IMR-90 (cell line): ENCODE measurements at regions not wholly inside any gene's neighbourhood (a gene's known extent, or its start where the extent isn't known, plus 50 kb on each side); places are given as distances from the start of the nearest gene placed in this dataset.

ENCODE experiments used
- ATAC-seq: fragments of 200-7000 bp; cut with Tn5 transposase; 2 replicates; pipeline ENCODE4 v1.9.1; 2020; ENCODE audit warnings: low read depth, mild to moderate bottlenecking, moderate library complexity
- BruUV-seq: library from RNA; stranded (reverse); fragments of 400-500 nt; replicated peaks from 2 replicates; lab custom pipeline; 2021; lab: Mats Ljungman, UMichigan
- CTCF ChIA-PET: fragments of 300-600 bp; formaldehyde crosslinking; extraction: SDS; loops from one replicate; lab custom pipeline; 2021; ENCODE audit warnings: antibody characterized with exemption; lab: Yijun Ruan, JAX
- POLR2A ChIA-PET: fragments of 300-600 bp; sonication (Branson Sonifier 250); formaldehyde crosslinking; loops from one replicate; lab custom pipeline; 2022; ENCODE audit warnings: antibody characterized with exemption; ENCODE audit not compliant: unreplicated experiment; lab: Charles Lee
- DNase-seq: peaks from one replicate; pipeline ENCODE4 v3.0.0; 2013
- H2AFZ ChIP-seq: replicated peaks from 2 replicates; pipeline ENCODE3; 2013; ENCODE audit warnings: low read length, mild to moderate bottlenecking; ENCODE audit not compliant: poor library complexity
- H2AK5ac ChIP-seq: 2 replicates; pipeline ENCODE4 v1.6.1; 2013; ENCODE audit warnings: low read depth, low read length, inconsistent platforms
- H2AK9ac ChIP-seq: replicated peaks from 2 replicates; pipeline ENCODE3; 2013; ENCODE audit warnings: mild to moderate bottlenecking, low read depth, low read length, moderate library complexity; ENCODE audit not compliant: poor library complexity
- H2BK120ac ChIP-seq: 2 replicates; pipeline ENCODE4 v1.6.1; 2013; ENCODE audit warnings: low read depth, low read length, inconsistent platforms
- H2BK15ac ChIP-seq: 3 replicates; pipeline ENCODE4 v1.6.1; 2013; ENCODE audit warnings: low read depth, low read length, inconsistent platforms
- H2BK20ac ChIP-seq: 2 replicates; pipeline ENCODE4 v1.6.1; 2013; ENCODE audit warnings: low read depth, mild to moderate bottlenecking, inconsistent platforms, low read length, moderate library complexity
- H2BK5ac ChIP-seq: 2 replicates; pipeline ENCODE4 v1.6.1; 2013; ENCODE audit warnings: mild to moderate bottlenecking, low read depth, low read length, inconsistent platforms; ENCODE audit not compliant: poor library complexity, severe bottlenecking
- H3K14ac ChIP-seq: replicated peaks from 2 replicates; pipeline ENCODE4 v1.6.1; 2013; ENCODE audit warnings: low read depth, low read length, inconsistent platforms
- H3K18ac ChIP-seq: 2 replicates; pipeline ENCODE4 v1.6.1; 2013; ENCODE audit warnings: low read depth, low read length, control low read depth
- H3K23ac ChIP-seq: 2 replicates; pipeline ENCODE4 v1.6.1; 2013; ENCODE audit warnings: low read depth, low read length, inconsistent platforms
- H3K27ac ChIP-seq: 2 replicates; pipeline ENCODE4 v1.5.1; 2013; ENCODE audit warnings: mild to moderate bottlenecking, control low read depth, low read length; ENCODE audit not compliant: insufficient read depth
- H3K27me3 ChIP-seq: 2 replicates; pipeline ENCODE4 v1.6.1; 2013; ENCODE audit warnings: low read length; ENCODE audit not compliant: control insufficient read depth, insufficient read depth
- H3K36me3 ChIP-seq: 2 replicates; pipeline ENCODE4 v1.6.1; 2013; ENCODE audit warnings: low read length, mixed read lengths; ENCODE audit not compliant: control insufficient read depth, insufficient read depth
- H3K4ac ChIP-seq: 2 replicates; pipeline ENCODE4 v1.6.1; 2013; ENCODE audit warnings: low read depth, low read length, inconsistent platforms
- H3K4me1 ChIP-seq: 2 replicates; pipeline ENCODE4 v1.6.1; 2013; ENCODE audit warnings: low read length, mixed read lengths; ENCODE audit not compliant: control insufficient read depth, insufficient read depth
- H3K4me2 ChIP-seq: 2 replicates; pipeline ENCODE4 v1.6.1; 2013; ENCODE audit warnings: low read depth, mild to moderate bottlenecking, control low read depth, low read length, moderate library complexity
- H3K4me3 ChIP-seq: 2 replicates; pipeline ENCODE4 v1.5.1; 2013; ENCODE audit warnings: low read depth, mild to moderate bottlenecking, control low read depth, low read length, moderate library complexity; ENCODE audit not compliant: insufficient read depth
- H3K56ac ChIP-seq: 2 replicates; pipeline ENCODE4 v1.6.1; 2013; ENCODE audit warnings: low read length, inconsistent platforms; ENCODE audit not compliant: insufficient read depth; ENCODE audit errors: extremely low read depth
- H3K79me1 ChIP-seq, 2 experiments: 2 replicates each; pipeline ENCODE4 v1.6.1; 2013; ENCODE audit warnings: low read length in 2 of 2, inconsistent platforms in 1 of 2, low read depth in 1 of 2
- H3K9ac ChIP-seq: 2 replicates; pipeline ENCODE4 v1.6.1; 2013; ENCODE audit warnings: low read depth, low read length, control low read depth
- H3K9me1 ChIP-seq: 2 replicates; pipeline ENCODE4 v1.6.1; 2013; ENCODE audit warnings: low read length, inconsistent platforms; ENCODE audit not compliant: insufficient read depth
- H3K9me3 ChIP-seq: 2 replicates; pipeline ENCODE4 v1.6.1; 2013; ENCODE audit warnings: low read length; ENCODE audit not compliant: control insufficient read depth, insufficient read depth
- H4K20me1 ChIP-seq: 2 replicates; pipeline ENCODE4 v1.6.1; 2013; ENCODE audit warnings: low read length, inconsistent platforms; ENCODE audit not compliant: insufficient read depth
- H4K5ac ChIP-seq: 2 replicates; pipeline ENCODE4 v1.6.1; 2013; ENCODE audit warnings: mild to moderate bottlenecking, low read depth, low read length, control low read depth
- H4K8ac ChIP-seq, 2 experiments: 2 replicates each; pipeline ENCODE4 v1.6.1; 2013; ENCODE audit warnings: low read depth in 2 of 2, low read length in 2 of 2, control low read depth in 1 of 2, inconsistent platforms in 1 of 2
- H4K91ac ChIP-seq: 2 replicates; pipeline ENCODE4 v1.6.1; 2013; ENCODE audit warnings: low read depth, low read length, inconsistent platforms; ENCODE audit not compliant: insufficient read depth
- BHLHE40 ChIP-seq: fragments of 150-350 bp; IDR thresholded peaks from 2 replicates; pipeline ENCODE4 v1.6.1; 2016; ENCODE audit warnings: mild to moderate bottlenecking, low read depth, low read length
- CHD1 ChIP-seq: IDR thresholded peaks from 2 replicates; pipeline ENCODE4 v1.6.1; 2012; ENCODE audit warnings: low read depth, low read length, improper control_type of control experiment
- CTCF ChIP-seq: conservative IDR thresholded peaks from 2 replicates; pipeline ENCODE4 v1.5.1; 2012; ENCODE audit warnings: mild to moderate bottlenecking, low read depth, low read length, improper control_type of control experiment
- ELK1 ChIP-seq: fragments of 150-350 bp; IDR thresholded peaks from 2 replicates; pipeline ENCODE4 v1.6.1; 2016; ENCODE audit warnings: low read depth, mild to moderate bottlenecking, low read length, moderate library complexity, borderline replicate concordance
- FOS ChIP-seq: fragments of 150-350 bp; IDR thresholded peaks from 2 replicates; pipeline ENCODE4 v1.6.1; 2016; ENCODE audit warnings: low read depth, low read length
- MAFK ChIP-seq: IDR thresholded peaks from 2 replicates; pipeline ENCODE4 v1.6.1; 2012; ENCODE audit warnings: low read depth, low read length, improper control_type of control experiment
- MAZ ChIP-seq: IDR thresholded peaks from 2 replicates; pipeline ENCODE4 v1.6.1; 2012; ENCODE audit warnings: low read depth, mild to moderate bottlenecking, low read length, improper control_type of control experiment, moderate library complexity, borderline replicate concordance
- MXI1 ChIP-seq: IDR thresholded peaks from 2 replicates; pipeline ENCODE4 v1.6.1; 2012; ENCODE audit warnings: low read depth, mild to moderate bottlenecking, low read length, moderate library complexity, borderline replicate concordance
- NFE2L2 ChIP-seq: fragments of 150-350 bp; IDR thresholded peaks from 2 replicates; pipeline ENCODE4 v1.6.1; 2016; ENCODE audit warnings: low read depth, mild to moderate bottlenecking, low read length
- RAD21 ChIP-seq: IDR thresholded peaks from 2 replicates; pipeline ENCODE4 v1.6.1; 2012; ENCODE audit warnings: low read length, improper control_type of control experiment
- RCOR1 ChIP-seq: IDR thresholded peaks from 2 replicates; pipeline ENCODE4 v1.6.1; 2012; ENCODE audit warnings: mild to moderate bottlenecking, low read length, improper control_type of control experiment; ENCODE audit not compliant: insufficient replicate concordance
- SMC3 ChIP-seq: fragments of 150-350 bp; IDR thresholded peaks from 2 replicates; pipeline ENCODE4 v1.6.1; 2016; ENCODE audit warnings: low read depth, mild to moderate bottlenecking, antibody characterized with exemption, low read length, moderate library complexity
- USF2 ChIP-seq: fragments of 150-350 bp; IDR thresholded peaks from 2 replicates; pipeline ENCODE4 v1.6.1; 2017; ENCODE audit warnings: mild to moderate bottlenecking, antibody characterized with exemption, low read length, low read depth
- dilution Hi-C: fragments of 300-500 bp; cut with HindIII; formaldehyde crosslinking; loops from one replicate; pipeline ENCODE4 v1.14.3; 2018; ENCODE audit warnings: low sequenced_read_pairs; ENCODE audit not compliant: unreplicated experiment
- in situ Hi-C: fragments of 300-500 bp; cut with MboI; formaldehyde crosslinking; loops from 3 replicates; pipeline ENCODE4 v1.14.3; 2019; ENCODE audit warnings: low sequenced_read_pairs, inconsistent platforms, mixed read lengths
- intact Hi-C: fragments of 100-400 bp; cut with micrococcal nuclease; formaldehyde crosslinking; loops from 2 replicates; pipeline ENCODE4 v1.10.0; 2022

- ATAC-seq = no peak
- no peak overlapping the region for H2AK9ac ChIP-seq
Observed at GRCh38 chr1:14215151-14215550, 383.3 kb upstream of the KAZN start.

More at GRCh38 chr1:14215151-14215550, 383.3 kb upstream of the KAZN start:
- no peaks in the 10 kb centered on the region for H3K36me3 ChIP-seq
- H4K20me1 ChIP-seq = no peaks in the 10 kb centered on the region
- peaks cover 4% of the 10 kb centered on the region; the same call in 1 of the 2 replicates for H3K9me3 ChIP-seq
- no peak overlapping the region for H4K5ac ChIP-seq
- dilution Hi-C loops (no loop called here), in situ Hi-C loops (no loop called here), intact Hi-C loops (no loop called here)
- no peak overlapping the region for H3K56ac ChIP-seq
- TF ChIP-seq CHD1 (no peak), MXI1 (no peak), FOS (no peak), MAFK (no peak), NFE2L2 (no peak), SMC3 (no peak), USF2 (no peak), BHLHE40 (no peak), MAZ (no peak), CTCF (no peak), RCOR1 (no peak), RAD21 (no peak), ELK1 (no peak)
- H3K4me3 ChIP-seq = no peak overlapping the region
- no peak overlapping the region for H3K18ac ChIP-seq
- H3K4ac ChIP-seq = no peak overlapping the region
- no peak for DNase-seq
- H3K23ac ChIP-seq = no peak overlapping the region
- H3K79me1 ChIP-seq = no peaks in the 10 kb centered on the region
- H3K27me3 ChIP-seq = no peaks in the 10 kb centered on the region
- H2AFZ ChIP-seq = no peak overlapping the region
- H2BK20ac ChIP-seq = no peak overlapping the region
- POLR2A ChIA-PET = no interaction called here
- no peak overlapping the region for H3K9ac ChIP-seq
- no peak overlapping the region for H2BK120ac ChIP-seq
- H2AK5ac ChIP-seq = no peak overlapping the region
- H3K9me1 ChIP-seq = no peaks in the 10 kb centered on the region
- no TSS peak for BruUV-seq
- no peak overlapping the region for H3K14ac ChIP-seq
- no peak overlapping the region for H4K91ac ChIP-seq
- no peaks in the 10 kb centered on the region for H3K4me1 ChIP-seq
- CTCF ChIA-PET = no interaction called here
- H3K4me2 ChIP-seq = no peak overlapping the region
- H4K8ac ChIP-seq = no peak overlapping the region
- H2BK5ac ChIP-seq = no peak overlapping the region
- no peak overlapping the region for H2BK15ac ChIP-seq
- no peak overlapping the region for H3K27ac ChIP-seq
